GM12878 (cell line): ENCODE measurements at regions not wholly inside any gene's neighbourhood (a gene's known extent, or its start where the extent isn't known, plus 50 kb on each side); places are given as distances from the start of the nearest gene placed in this dataset.

ENCODE experiments used
- ATAC-seq: fragments of 200-7000 bp; cut with Tn5 transposase; 3 replicates; pipeline ENCODE4 v1.9.1; 2020; ENCODE audit warnings: mild to moderate bottlenecking, moderate library complexity
- BruUV-seq: library from RNA; stranded (reverse); fragments of 400-500 nt; replicated peaks from 2 replicates; lab custom pipeline; 2021; lab: Mats Ljungman, UMichigan
- CTCF ChIA-PET: fragments of 300-600 bp; sonication (Branson Sonifier 250); formaldehyde crosslinking; extraction: SDS; loops from one replicate; lab custom pipeline; 2021; ENCODE audit warnings: inconsistent platforms; lab: Yijun Ruan, JAX
- POLR2A ChIA-PET: fragments of 350-600 bp; formaldehyde crosslinking; extraction: SDS; loops from one replicate; lab custom pipeline; 2021; ENCODE audit warnings: inconsistent platforms; lab: Charles Lee
- RAD21 ChIA-PET: fragments of 300-600 bp; sonication (Branson Sonifier 250); formaldehyde crosslinking; loops from one replicate; lab custom pipeline; 2023; ENCODE audit warnings: antibody characterized with exemption; ENCODE audit not compliant: unreplicated experiment; lab: Charles Lee
- SMC1A ChIA-PET: fragments of 300-600 bp; sonication (Branson Sonifier 250); formaldehyde crosslinking; loops from one replicate; lab custom pipeline; 2023; ENCODE audit not compliant: unreplicated experiment, uncharacterized antibody; lab: Charles Lee
- DNase-seq: peaks from one replicate; pipeline ENCODE4 v3.0.0-alpha.2; 2011; ENCODE audit warnings: low read depth, low spot score
- FAIRE-seq: peaks from 3 replicates; lab custom pipeline; 2011; peaks lifted over from hg19 to GRCh38; lab: Jason Lieb, UNC
- H2AFZ ChIP-seq: 2 replicates; pipeline ENCODE4 v1.6.0; 2011; ENCODE audit warnings: low read depth, low read length, control low read depth; ENCODE audit not compliant: control insufficient read depth
- H3K27ac ChIP-seq: 2 replicates; pipeline ENCODE4 v1.5.1; 2011; ENCODE audit warnings: control low read depth; ENCODE audit not compliant: control insufficient read depth, insufficient read depth
- H3K27me3 ChIP-seq, 2 experiments: replicated peaks in 1 of 2; 2 replicates each; pipeline versions ENCODE4 v1.6.0 to v1.6.1; 2011; ENCODE audit warnings: low read length in 1 of 2; ENCODE audit not compliant: control insufficient read depth in 2 of 2, insufficient read depth in 2 of 2
- H3K36me3 ChIP-seq, 2 experiments: 2 replicates each; pipeline ENCODE4 v1.5.1; 2011; ENCODE audit warnings: low read length in 1 of 2; ENCODE audit not compliant: control insufficient read depth in 2 of 2, insufficient read depth in 2 of 2
- H3K4me1 ChIP-seq: 2 replicates; pipeline ENCODE4 v1.6.1; 2011; ENCODE audit warnings: mild to moderate bottlenecking, low read length, moderate library complexity, mixed read lengths; ENCODE audit not compliant: control insufficient read depth, insufficient read depth
- H3K4me2 ChIP-seq: 2 replicates; pipeline ENCODE4 v1.6.0; 2011; ENCODE audit warnings: control low read depth; ENCODE audit not compliant: control insufficient read depth, insufficient read depth
- H3K4me3 ChIP-seq: fragments of 200-600 bp; sonication (generic); 2 replicates; pipeline ENCODE4 v1.5.1; 2016
- H3K79me2 ChIP-seq: 2 replicates; pipeline ENCODE4 v1.6.0; 2011; ENCODE audit warnings: low read length; ENCODE audit not compliant: control insufficient read depth, insufficient read depth
- H3K9ac ChIP-seq: 2 replicates; pipeline ENCODE4 v1.8.0; 2011; ENCODE audit warnings: low read length, control low read depth, mixed read lengths; ENCODE audit not compliant: control insufficient read depth, insufficient read depth
- H3K9me3 ChIP-seq: replicated peaks from 3 replicates; pipeline ENCODE4 v1.5.1; 2011; ENCODE audit warnings: mild to moderate bottlenecking, low read length; ENCODE audit not compliant: control insufficient read depth, insufficient read depth
- H4K20me1 ChIP-seq: 2 replicates; pipeline ENCODE4 v1.6.0; 2011; ENCODE audit not compliant: control insufficient read depth, insufficient read depth
- ATF3 ChIP-seq: IDR thresholded peaks from 2 replicates; pipeline ENCODE4 v1.6.1; 2011; ENCODE audit warnings: low read depth, mild to moderate bottlenecking, low read length, moderate library complexity, borderline replicate concordance; ENCODE audit errors: extremely low read depth
- ATF7 ChIP-seq: fragments of 450-650 bp; IDR thresholded peaks from 2 replicates; pipeline ENCODE4 v1.6.1; 2016; ENCODE audit warnings: low read depth, mild to moderate bottlenecking
- BACH1 ChIP-seq: fragments of 450-650 bp; IDR thresholded peaks from 2 replicates; pipeline ENCODE4 v1.6.1; 2017; ENCODE audit warnings: mild to moderate bottlenecking, borderline replicate concordance
- BCL3 ChIP-seq: IDR thresholded peaks from 2 replicates; pipeline ENCODE4 v1.6.1; 2011; ENCODE audit warnings: borderline replicate concordance, low read depth, mild to moderate bottlenecking, moderate library complexity, low read length; ENCODE audit not compliant: insufficient read depth, poor library complexity, severe bottlenecking
- CBX3 ChIP-seq: fragments of 200-600 bp; sonication (generic); IDR thresholded peaks from 2 replicates; pipeline ENCODE4 v1.6.1; 2016; ENCODE audit warnings: low read depth, borderline replicate concordance
- CREM ChIP-seq: IDR thresholded peaks from 2 replicates; pipeline ENCODE4 v1.6.1; 2014; ENCODE audit warnings: antibody characterized with exemption, low read depth
- EED ChIP-seq: sonication (generic); IDR thresholded peaks from 2 replicates; pipeline ENCODE4 v1.6.1; 2016; ENCODE audit warnings: antibody characterized with exemption, low read depth
- EP300 ChIP-seq, 2 experiments: fragments of 150-350 bp in 1 of 2; IDR thresholded peaks; 2 replicates each; pipeline ENCODE4 v1.6.1; 2011 to 2012; ENCODE audit warnings: low read depth in 2 of 2, low read length in 2 of 2, borderline replicate concordance in 1 of 2, improper control_type of control experiment in 1 of 2, inconsistent platforms in 1 of 2; ENCODE audit not compliant: control insufficient read depth in 1 of 2
- EZH2 ChIP-seq: IDR thresholded peaks from 2 replicates; pipeline ENCODE4 v1.6.1; 2012; ENCODE audit warnings: low read depth, mild to moderate bottlenecking, control low read depth, inconsistent platforms, low read length, borderline replicate concordance; ENCODE audit not compliant: control insufficient read depth
- IKZF1 ChIP-seq: fragments of 450-650 bp; conservative IDR thresholded peaks from 2 replicates; pipeline ENCODE4 v1.6.1; 2017; ENCODE audit warnings: antibody characterized with exemption, mild to moderate bottlenecking
- MAX ChIP-seq: IDR thresholded peaks from 2 replicates; pipeline ENCODE4 v1.6.1; 2012; ENCODE audit warnings: low read depth, low read length, improper control_type of control experiment
- MYB ChIP-seq: fragments of 150-350 bp; IDR thresholded peaks from 2 replicates; pipeline ENCODE4 v1.6.1; 2014; ENCODE audit warnings: mild to moderate bottlenecking, low read depth, low read length, borderline replicate concordance
- MYC ChIP-seq: IDR thresholded peaks from 2 replicates; pipeline ENCODE4 v1.6.1; 2011; ENCODE audit warnings: mild to moderate bottlenecking, low read length, moderate library complexity, inconsistent platforms; ENCODE audit not compliant: insufficient read depth, insufficient replicate concordance, insufficient read length, severe bottlenecking
- NKRF ChIP-seq: fragments of 450-650 bp; conservative IDR thresholded peaks from 2 replicates; pipeline ENCODE4 v1.6.1; 2017; ENCODE audit warnings: mild to moderate bottlenecking, moderate library complexity
- RCOR1 ChIP-seq: conservative IDR thresholded peaks from 2 replicates; pipeline ENCODE4 v1.6.1; 2012; ENCODE audit warnings: low read depth, low read length, improper control_type of control experiment
- TBL1XR1 ChIP-seq: IDR thresholded peaks from 2 replicates; pipeline ENCODE4 v1.6.1; 2012; ENCODE audit warnings: low read depth, low read length, improper control_type of control experiment
- USF1 ChIP-seq: IDR thresholded peaks from 2 replicates; pipeline ENCODE4 v1.6.1; 2011; ENCODE audit warnings: borderline replicate concordance, low read depth, mild to moderate bottlenecking, moderate library complexity, mixed read lengths, low read length; ENCODE audit not compliant: insufficient read depth; ENCODE audit errors: extremely low read length
- WRNIP1 ChIP-seq: IDR thresholded peaks from 2 replicates; pipeline ENCODE4 v1.6.1; 2011; ENCODE audit warnings: low read depth, low read length, improper control_type of control experiment, borderline replicate concordance
- ZNF274 ChIP-seq: IDR thresholded peaks from one replicate; pipeline ENCODE4 v1.8.0; 2011; ENCODE audit not compliant: insufficient read length, insufficient read depth
- in situ Hi-C: fragments of 300-500 bp; cut with MboI; formaldehyde crosslinking; loops from 9 replicates; pipeline ENCODE4 v1.14.3; 2018; ENCODE audit warnings: mixed read lengths
- intact Hi-C: fragments of 100-400 bp; cut with micrococcal nuclease; formaldehyde crosslinking; loops from one replicate; pipeline ENCODE4 v1.14.2; 2022; ENCODE audit not compliant: unreplicated experiment

GRCh38 chr12:87469295-87469694 lies 559.9 kb downstream of the C12orf50 start:
- Histone ChIP-seq H3K27me3 (no peaks in the 10 kb centered on the region), H4K20me1 (no peaks in the 10 kb centered on the region), H3K79me2 (no peaks in the 10 kb centered on the region), H3K27ac (no peak overlapping the region), H3K36me3 (no peaks in the 10 kb centered on the region), H3K4me3 (no peak overlapping the region), H3K9ac (no peak overlapping the region), H3K4me2 (no peak overlapping the region), H2AFZ (no peak overlapping the region), H3K9me3 (no peaks in the 10 kb centered on the region), H3K4me1 (no peaks in the 10 kb centered on the region)
- FAIRE-seq (no peak), ATAC-seq (no peak), DNase-seq (no peak)
- BruUV-seq, result no TSS peak
- SMC1A ChIA-PET, result no interaction called here
- RAD21 ChIA-PET, result no interaction called here
- intact Hi-C loops (no loop called here), in situ Hi-C loops (no loop called here)
- POLR2A ChIA-PET, result no interaction called here
- no peak for TF ChIP-seq TBL1XR1
- no peak for TF ChIP-seq ATF3
- no peak for TF ChIP-seq USF1
- no peak for TF ChIP-seq WRNIP1
- TF ChIP-seq IKZF1, result no peak
- TF ChIP-seq MAX, result no peak
- TF ChIP-seq BCL3, result no peak
- no peak for TF ChIP-seq ZNF274
- TF ChIP-seq ATF7, result no peak
- TF ChIP-seq EZH2, result no peak
- no peak for TF ChIP-seq NKRF
- no peak for TF ChIP-seq CREM
- TF ChIP-seq RCOR1, result no peak
- no peak for TF ChIP-seq CBX3
- TF ChIP-seq EED, result no peak
- no peak for TF ChIP-seq BACH1
- TF ChIP-seq EP300 (IDR thresholded peaks at IDR 0.05; ENCODE audit: borderline replicate concordance in 1 of 2, control insufficient read depth in 1 of 2, low read depth in 2 of 2, low read length in 2 of 2), result no peak
- TF ChIP-seq MYC, result no peak
- TF ChIP-seq MYB, result no peak
- CTCF ChIA-PET, result no interaction called here
